22Rv1 (cell line): ENCODE measurements at regions not wholly inside any gene's neighbourhood (a gene's known extent, or its start where the extent isn't known, plus 50 kb on each side); places are given as distances from the start of the nearest gene placed in this dataset.

Experiments used
- ZFX ChIP-seq: fragments of 450-650 bp; IDR thresholded peaks from 2 replicates; pipeline ENCODE4 v1.6.1; 2017; ENCODE audit warnings: antibody characterized with exemption, borderline replicate concordance
- TF ChIP-seq, protein P1 (sequence below): fragments of 450-650 bp; IDR thresholded peaks from 2 replicates; pipeline ENCODE4 v1.5.1; 2017; ENCODE audit warnings: mild to moderate bottlenecking

DNA sequence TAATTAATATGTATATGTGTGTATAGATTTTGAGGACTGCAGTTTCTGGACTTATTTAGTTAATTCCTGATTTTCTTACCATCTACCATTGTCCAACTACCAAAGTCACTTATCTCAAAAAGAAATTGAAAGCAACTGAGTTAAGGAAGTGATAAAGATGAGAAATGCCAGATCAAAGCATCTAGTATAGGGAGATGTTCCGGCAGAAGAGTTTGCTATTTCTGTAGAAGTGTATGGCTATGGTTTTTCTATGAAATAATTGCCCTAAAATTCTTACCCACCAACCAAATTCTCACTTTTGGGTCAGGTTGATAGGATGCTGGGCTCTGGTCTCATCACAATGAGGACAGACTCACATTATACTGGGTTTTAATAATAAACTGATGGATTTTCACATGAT, 64.0 kb upstream of the RAB11FIP2 start:
- TF ChIP-seq, protein P1, sequence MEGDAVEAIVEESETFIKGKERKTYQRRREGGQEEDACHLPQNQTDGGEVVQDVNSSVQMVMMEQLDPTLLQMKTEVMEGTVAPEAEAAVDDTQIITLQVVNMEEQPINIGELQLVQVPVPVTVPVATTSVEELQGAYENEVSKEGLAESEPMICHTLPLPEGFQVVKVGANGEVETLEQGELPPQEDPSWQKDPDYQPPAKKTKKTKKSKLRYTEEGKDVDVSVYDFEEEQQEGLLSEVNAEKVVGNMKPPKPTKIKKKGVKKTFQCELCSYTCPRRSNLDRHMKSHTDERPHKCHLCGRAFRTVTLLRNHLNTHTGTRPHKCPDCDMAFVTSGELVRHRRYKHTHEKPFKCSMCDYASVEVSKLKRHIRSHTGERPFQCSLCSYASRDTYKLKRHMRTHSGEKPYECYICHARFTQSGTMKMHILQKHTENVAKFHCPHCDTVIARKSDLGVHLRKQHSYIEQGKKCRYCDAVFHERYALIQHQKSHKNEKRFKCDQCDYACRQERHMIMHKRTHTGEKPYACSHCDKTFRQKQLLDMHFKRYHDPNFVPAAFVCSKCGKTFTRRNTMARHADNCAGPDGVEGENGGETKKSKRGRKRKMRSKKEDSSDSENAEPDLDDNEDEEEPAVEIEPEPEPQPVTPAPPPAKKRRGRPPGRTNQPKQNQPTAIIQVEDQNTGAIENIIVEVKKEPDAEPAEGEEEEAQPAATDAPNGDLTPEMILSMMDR = no peak
- TF ChIP-seq ZFX = no peak
